HG03469 (cell line): ENCODE measurements at regions not wholly inside any gene's neighbourhood (a gene's known extent, or its start where the extent isn't known, plus 50 kb on each side); places are given as distances from the start of the nearest gene placed in this dataset.

Experiments
- ATAC-seq: cut with Tn5 transposase; IDR thresholded peaks from one replicate; pipeline ENCODE4 v1.9.1; 2021; ENCODE audit warnings: mild to moderate bottlenecking, moderate library complexity, moderate number of reproducible peaks; ENCODE audit not compliant: unreplicated experiment

DNA sequence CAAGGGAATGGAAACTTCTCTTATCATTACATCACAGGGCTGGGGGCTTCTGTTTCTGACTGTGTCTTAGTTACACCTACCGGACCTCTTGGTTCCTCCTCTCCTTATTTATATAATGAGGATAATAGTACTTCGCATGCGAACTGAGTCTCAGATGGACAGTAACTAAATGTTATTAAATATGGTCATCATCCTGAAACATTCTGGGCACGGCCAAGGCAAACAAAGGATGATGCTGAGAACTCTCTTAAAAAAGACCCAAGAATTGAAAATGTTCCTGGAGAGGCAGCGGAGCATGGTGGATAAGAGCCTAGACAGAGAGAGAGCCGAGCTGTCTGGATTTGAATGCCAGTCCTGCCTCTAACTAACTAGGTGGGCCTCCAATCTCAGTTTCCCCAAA, 119.8 kb upstream of the SASH1 start:
- ATAC-seq, result no peak

GRCh38 chr6:148223424-148223842, 119.2 kb upstream of the SASH1 start:
- ATAC-seq, result no peak

DNA sequence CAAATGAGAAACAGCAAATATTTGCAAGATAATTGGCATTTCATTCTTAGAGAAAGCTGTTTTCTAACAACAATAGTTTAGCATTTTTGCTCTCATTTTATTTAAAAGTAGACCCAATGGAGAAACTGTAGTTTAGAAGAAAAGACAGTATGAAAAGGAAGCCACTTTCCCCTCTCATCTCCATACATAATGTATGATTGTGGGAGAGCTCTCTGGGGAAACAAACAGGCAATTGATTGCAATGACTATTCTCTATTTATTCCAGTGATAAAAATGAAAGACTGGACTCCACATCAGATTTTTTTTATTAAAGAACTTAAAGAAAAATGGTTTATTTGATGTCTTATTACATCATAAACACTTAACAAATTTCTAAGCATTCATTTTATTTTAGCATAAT, 116.8 kb upstream of the SASH1 start:
- ATAC-seq, result no peak

GRCh38 chr6:148226284-148226683, 116.4 kb upstream of the SASH1 start:
- no peak for ATAC-seq

DNA sequence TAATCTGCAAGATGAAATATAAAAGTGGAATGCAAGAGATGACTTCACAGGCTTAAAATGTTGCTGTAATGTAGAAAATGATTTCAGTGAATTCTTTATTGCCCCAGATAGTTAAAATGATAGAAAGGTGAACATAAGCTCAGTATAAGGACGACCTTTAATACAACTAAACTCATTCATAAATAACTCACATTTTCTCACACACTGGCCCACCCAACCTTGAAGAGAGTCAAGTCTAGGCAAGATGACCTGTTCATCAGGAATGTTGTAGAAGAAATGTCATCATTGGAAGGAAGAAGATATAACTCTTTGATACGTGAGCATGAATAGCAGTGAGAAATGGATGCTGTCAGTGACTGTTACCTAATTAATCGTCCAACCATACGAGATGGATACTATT, 111.1 kb upstream of the SASH1 start:
- no peak for ATAC-seq

GRCh38 chr6:148235446-148235845, 107.2 kb upstream of the SASH1 start:
- ATAC-seq, result no peak

DNA sequence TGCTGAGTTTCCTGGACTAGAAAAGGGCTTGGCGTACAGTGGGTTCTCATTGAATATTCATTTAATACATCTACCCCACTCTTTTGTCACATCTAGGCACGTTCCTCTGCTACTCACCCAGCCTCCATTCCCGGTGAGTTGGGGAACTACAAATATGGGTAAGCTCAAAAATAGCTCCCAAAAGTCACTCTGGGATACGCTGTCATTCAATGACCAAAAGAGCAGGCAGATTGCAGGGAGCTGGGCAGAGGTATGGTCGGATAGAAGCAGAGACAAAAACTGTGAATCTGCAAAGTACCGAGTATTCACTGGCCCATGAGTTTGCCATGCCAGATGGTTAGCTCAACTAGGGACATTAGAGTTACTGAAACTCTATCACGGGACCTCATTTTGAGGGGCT, 103.9 kb upstream of the SASH1 start:
- ATAC-seq, result no peak

DNA sequence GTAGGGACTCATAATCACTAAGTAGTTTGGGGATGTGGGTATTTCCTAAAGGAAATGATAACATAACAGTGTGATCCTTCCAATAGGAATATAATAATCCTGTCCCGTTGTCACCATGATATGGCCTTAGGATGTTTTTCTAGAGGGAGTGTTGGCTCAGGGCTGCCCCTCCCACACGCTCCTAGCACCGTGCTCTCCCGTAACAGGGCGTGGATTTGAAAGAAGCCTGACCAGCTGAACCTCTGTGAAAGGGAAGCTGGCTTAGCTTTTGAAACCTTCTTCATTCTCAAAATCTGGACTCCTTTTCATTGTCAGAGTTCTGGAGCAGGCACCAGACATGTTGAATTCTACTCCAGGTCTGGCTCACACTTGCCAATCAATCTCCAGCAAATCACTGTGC, 103.4 kb upstream of the SASH1 start:
- no peak for ATAC-seq

- ATAC-seq, result no peak
Observed at GRCh38 chr6:148239801-148240460, 102.7 kb upstream of the SASH1 start.

DNA sequence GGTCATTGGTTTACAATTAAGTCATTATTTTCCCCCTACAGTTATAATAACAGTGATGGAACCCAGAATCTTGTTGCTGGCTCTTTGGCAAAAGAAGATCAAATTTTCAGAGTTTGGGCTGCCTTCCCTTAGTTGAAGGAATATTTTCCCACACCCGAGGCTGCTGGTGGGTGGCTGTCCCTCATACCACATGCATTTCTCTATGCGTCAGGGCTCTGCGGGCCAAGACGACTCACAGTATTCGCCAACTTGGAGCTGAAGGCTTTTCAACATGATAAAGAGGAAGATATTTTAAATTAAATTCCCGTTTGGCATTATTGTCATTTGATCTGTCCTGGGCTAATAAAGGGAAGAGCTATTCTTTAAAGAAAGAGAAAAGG, 102.2 kb upstream of the SASH1 start:
- no peak for ATAC-seq

DNA sequence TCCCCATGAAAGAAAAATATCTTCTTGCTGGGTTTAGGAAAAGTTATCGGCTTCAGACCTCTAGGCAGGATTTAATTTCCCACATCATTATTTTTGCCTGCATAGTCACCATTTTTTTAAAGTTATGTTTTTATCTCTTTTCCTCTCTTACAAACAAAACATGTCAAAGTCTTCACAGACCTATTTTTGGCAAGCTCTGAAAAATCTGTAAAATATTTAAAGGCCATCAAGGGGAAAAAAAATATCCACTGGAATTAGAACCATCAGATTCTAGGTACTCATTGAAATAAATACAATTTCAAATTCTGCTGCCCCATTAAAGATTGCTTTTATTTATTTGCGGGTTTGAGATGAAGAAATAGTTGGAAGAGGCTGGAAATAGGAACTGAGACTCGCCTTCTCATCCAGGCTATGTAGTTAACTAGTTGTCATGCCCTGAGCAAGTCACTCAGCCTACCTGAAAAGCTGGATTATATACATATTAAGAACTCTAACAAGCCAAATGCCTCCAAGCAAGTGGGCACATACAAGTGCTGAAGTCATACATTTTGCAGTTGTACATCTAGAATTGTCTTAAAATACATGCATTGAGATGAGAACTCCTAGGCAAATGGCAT, 101.7 kb upstream of the SASH1 start:
- no peak for ATAC-seq

DNA sequence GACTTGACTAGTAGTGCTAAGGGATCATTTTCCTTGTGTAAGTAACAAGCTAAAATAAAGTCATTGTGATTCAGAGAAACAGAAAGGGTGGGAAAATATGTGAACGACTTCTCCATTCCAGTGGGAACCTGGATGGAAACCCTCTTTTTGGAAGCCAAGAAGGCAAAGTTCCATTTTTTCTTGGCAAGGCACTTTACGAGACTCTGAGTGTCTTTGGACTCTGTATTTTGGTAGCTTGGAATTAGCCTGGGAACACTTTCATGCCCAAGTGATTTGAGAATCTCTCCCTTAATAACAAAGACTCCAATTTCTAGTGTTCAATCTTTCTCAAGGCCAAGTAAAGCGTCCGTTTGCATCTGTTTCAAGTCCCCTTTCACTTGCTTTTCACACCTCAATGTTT, 100.5 kb upstream of the SASH1 start:
- ATAC-seq, result no peak

DNA sequence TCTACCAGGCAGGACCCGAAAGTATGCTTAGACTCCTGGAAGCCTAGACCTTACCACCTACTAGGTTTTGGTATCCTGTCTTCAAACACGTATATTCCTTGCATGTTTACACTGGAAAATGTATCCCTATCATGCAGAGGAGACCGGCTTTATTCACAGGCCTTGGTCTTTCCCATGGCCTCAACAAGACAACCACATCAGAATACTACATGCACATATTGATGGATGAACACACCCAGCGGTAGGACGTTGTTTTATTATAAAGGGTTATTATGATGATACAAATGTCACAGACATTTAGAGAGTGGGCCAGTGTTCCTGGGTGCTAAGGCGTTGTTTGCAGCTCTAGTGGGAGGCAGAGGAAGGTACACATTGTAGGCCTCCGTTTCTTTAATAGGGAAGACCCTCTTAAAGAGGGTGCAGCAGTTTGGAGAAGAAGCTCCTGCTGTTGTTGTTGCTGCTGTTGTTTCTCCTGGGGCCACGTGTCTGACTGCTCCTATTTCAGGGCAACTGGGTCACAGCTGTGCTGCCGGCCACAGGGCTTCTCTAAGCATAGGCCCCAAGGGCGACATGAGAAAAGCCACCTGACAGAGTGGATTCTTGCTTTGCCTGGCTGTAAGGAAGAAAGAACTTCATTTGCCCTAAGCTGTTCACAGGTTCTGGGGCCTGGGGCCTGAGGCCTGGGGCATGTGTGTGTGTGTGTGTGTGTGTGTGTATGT, 98.3 kb upstream of the SASH1 start:
- no peak for ATAC-seq

DNA sequence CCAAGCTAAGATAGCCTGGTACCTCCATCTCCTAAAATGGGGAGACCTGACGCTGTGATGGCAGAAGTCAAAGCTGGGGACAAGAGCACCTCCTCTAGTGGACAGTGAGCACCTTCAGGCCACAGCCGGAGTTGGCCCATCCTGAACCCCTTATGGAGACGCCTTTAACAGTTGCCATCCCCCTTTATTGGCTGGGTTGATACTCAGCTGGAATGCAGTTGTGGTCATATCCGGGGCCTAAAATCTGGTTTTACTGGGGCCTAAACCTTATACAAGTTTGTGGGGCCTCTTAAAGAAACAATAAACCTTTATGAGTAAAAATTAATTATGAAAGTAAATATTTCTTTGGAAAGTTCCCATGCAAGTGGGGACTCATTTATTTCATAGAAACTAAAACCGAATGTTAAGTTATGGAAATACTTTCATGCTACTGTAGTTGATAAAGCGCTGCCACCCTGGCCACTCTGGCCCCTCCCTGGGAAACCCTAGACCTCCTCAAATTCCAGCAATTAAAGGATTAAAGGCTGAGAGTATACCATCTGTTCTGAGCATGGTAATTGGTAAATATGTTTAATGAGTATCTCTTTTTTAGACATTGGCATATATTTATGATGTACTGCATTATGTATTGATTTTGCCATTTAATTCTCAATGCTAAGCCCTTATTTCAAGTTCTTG, 95.1 kb upstream of the SASH1 start:
- no peak for ATAC-seq

DNA sequence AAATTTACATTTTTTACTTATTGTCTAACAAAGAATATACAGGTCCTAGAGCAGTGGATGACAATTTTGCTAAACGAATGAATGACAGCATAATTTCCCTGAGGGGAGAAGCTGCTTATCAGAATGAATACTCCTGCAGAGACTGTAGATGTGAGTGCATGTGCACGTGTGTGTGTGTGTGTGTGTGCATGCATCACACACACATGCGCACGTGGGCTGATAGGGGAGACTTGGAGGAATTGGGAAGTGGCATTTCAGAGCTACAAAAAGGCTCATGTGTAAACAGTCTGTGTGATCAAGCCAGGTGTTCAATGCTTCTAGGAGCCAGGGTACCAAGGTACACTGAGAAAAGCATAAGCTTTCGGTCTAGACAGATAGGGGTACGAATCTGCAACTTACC, 93.5 kb upstream of the SASH1 start:
- ATAC-seq, result no peak

DNA sequence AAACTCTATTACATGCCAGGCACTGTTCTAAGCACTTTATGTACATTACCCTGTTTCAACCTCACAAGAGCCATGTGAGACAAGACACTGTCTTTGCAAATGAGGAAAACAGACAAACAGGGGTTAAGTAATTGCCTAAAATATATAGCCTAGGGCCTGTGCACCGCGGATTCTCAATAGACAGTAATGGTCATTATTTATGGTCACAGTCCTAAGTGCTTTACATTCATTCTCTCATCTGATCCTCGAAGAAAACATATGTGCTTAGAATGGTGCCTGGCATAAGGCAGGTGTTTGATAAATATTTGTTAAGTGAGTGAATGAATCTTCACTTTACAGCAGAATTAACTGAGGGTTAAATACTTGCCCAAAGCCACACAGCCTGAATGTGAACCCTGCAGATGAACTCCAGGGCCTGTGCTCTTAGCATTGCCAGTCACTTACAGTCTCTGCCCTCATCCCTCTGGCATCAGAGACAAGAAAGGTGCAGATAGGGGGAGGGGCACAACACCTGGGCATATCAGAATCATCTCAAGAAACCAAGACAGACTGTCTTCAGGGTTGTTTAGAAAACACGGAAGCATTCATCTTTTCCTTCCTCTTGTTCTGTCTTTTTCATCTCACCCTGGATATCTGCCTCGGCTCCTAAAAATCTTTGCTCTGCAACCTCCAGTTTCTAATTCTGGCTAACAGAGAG, 92.8 kb upstream of the SASH1 start:
- ATAC-seq, result no peak

DNA sequence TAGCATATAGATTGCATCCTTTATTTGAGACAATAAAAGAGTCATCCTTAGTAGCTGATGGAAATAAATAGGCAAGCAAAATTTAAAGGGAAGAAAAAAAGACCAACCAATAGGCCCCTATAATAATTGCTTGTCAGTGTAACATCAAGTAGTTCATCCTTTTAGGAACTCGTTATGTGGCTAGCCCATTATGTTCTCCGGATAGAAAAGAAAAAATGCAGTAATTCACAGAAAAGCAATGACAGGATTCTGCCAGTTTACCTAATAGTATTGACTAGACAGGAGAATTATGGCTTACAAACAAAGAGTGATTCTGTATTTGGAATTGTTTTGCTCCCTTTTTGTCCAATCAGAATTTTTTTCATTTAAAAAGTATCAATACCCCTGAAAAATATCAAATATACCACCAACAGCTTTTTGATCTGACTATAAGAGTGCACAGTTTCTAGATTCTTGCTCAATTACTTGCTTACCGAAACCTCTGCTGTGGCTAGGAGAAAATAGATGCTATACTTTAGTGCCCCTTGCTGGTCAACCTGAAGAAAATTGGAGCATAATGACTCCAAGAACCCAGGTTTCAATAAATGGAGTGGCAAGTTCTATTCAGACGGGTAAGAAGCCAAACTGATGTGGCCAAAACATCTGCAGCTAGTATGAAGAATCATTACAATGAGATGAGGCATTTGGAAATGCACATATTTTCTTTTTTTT, 91.5 kb upstream of the SASH1 start:
- no peak for ATAC-seq

GRCh38 chr6:148251891-148252290, 90.7 kb upstream of the SASH1 start:
- no peak for ATAC-seq

GRCh38 chr6:148257810-148258209, 84.8 kb upstream of the SASH1 start:
- no peak for ATAC-seq

DNA sequence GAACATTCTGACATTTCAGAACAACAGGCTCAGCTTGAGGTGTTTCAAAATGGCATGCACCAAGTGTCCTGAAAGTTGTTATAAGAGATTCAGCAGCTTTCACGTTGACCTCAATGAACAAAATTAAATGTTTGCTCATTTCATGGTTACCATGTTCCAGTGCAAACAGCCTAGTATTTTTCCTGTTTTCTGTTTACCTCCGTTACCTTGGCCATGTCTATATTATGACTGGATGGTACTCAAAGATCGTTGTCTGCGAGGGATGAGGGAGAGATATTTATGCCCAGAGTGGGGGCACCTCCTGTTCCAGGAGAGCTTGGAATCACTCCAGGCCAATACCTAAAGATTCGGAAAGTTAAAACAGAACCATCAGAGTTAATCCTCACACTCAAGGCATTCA, 83.8 kb upstream of the SASH1 start:
- ATAC-seq, result no peak

- no peak for ATAC-seq
Observed at GRCh38 chr6:148261470-148261869, 81.2 kb upstream of the SASH1 start.
